ENCODE measurements at regions not wholly inside any gene's neighbourhood (a gene's known extent, or its start where the extent isn't known, plus 50 kb on each side); places are given as distances from the start of the nearest gene placed in this dataset.

GRCh38 chr17:71970312-71970711 lies 150.5 kb upstream of the SOX9 start:
- H3K4me3 ChIP-seq (ENCODE audit: extremely low read depth in 1 of 4, insufficient read depth in 2 of 4, low read depth in 3 of 4, low read length in 4 of 4) = no peak overlapping the region
- no peaks in the 10 kb centered on the region for H3K23me2 ChIP-seq (ENCODE audit: low read depth, low read length)
- CTCF ChIA-PET (ENCODE audit: partially characterized antibody) = no interaction called here
- no peaks in the 10 kb centered on the region for H3K79me2 ChIP-seq (ENCODE audit: control insufficient read depth in 1 of 2, insufficient read depth in 2 of 2, low read length in 2 of 2)
- no peaks in the 10 kb centered on the region for H3K9me3 ChIP-seq (ENCODE audit: insufficient read depth in 2 of 2, low read depth in 1 of 2, low read length in 1 of 2)
- no peak overlapping the region for H2AFZ ChIP-seq (ENCODE audit: low read length)
- DNase-seq (ENCODE audit: low read depth in 1 of 2, low spot score in 2 of 2) (no peak), FAIRE-seq (no peak)
- no peak overlapping the region for H3K9ac ChIP-seq (replicated peaks in 1 of 4; ENCODE audit: extremely low read depth in 1 of 4, low read depth in 3 of 4, low read length in 3 of 4)
- no peak overlapping the region for H2BK120ac ChIP-seq (replicated peaks; ENCODE audit: low read depth, low read length)
- H2BK15ac ChIP-seq (ENCODE audit: low read length) = no peak overlapping the region
- H3K4me1 ChIP-seq (replicated peaks in 1 of 4; ENCODE audit: control insufficient read depth in 3 of 4, insufficient read depth in 4 of 4, low read length in 3 of 4) = no peaks in the 10 kb centered on the region
- H3K14ac ChIP-seq (ENCODE audit: insufficient read length) = no peak overlapping the region
- H3K56ac ChIP-seq (replicated peaks; ENCODE audit: insufficient read length, low read depth, low read length) = no peak overlapping the region
- no peak overlapping the region for H4K5ac ChIP-seq (ENCODE audit: insufficient read length, low read depth, low read length)
- WGBS, 2 experiments (ENCODE audit: extremely low coverage in 1 of 2, insufficient coverage in 1 of 2, insufficient read length in 1 of 2, insufficient replicate concordance in 2 of 2, low coverage in 1 of 2, low lambda C conversion rate in 2 of 2, missing lambda C conversion rate in 1 of 2) = 93% methylated on average over 1 of the region's 1 CpG; no CpG with 5 or more reads in 1 of the 2 experiments
- H2AK5ac ChIP-seq (ENCODE audit: low read depth, low read length) = no peak overlapping the region
- no peak overlapping the region for H3K27ac ChIP-seq (ENCODE audit: low read depth, low read length)
- H3K23ac ChIP-seq (ENCODE audit: insufficient read length) = no peak overlapping the region
- no peaks in the 10 kb centered on the region for H3K79me1 ChIP-seq (ENCODE audit: low read depth, low read length)
- H3K18ac ChIP-seq (ENCODE audit: extremely low read depth, low read length) = no peak overlapping the region
- no peak overlapping the region for H2BK5ac ChIP-seq (ENCODE audit: low read depth, low read length)
- no peak overlapping the region for H2BK12ac ChIP-seq (ENCODE audit: low read depth, low read length)
- POLR2A ChIA-PET (ENCODE audit: partially characterized antibody) = no interaction called here
- H4K8ac ChIP-seq (ENCODE audit: extremely low read depth, insufficient read depth, low read length) = no peak overlapping the region
- no peak overlapping the region for H3K4me2 ChIP-seq (ENCODE audit: insufficient read depth in 1 of 2, low read depth in 2 of 2, low read length in 2 of 2)
- no peak overlapping the region for H3K4ac ChIP-seq (replicated peaks; ENCODE audit: insufficient read length, low read depth, low read length)
- H3K27me3 ChIP-seq (replicated peaks in 1 of 4; ENCODE audit: control insufficient read depth in 3 of 4, extremely low read depth in 1 of 4, insufficient read depth in 3 of 4, low read length in 3 of 4) = no peaks in the 10 kb centered on the region
- no peaks in the 10 kb centered on the region for H4K20me1 ChIP-seq (replicated peaks in 1 of 2; ENCODE audit: control insufficient read depth in 1 of 2, insufficient read depth in 2 of 2, low read length in 2 of 2)
- no peak overlapping the region for H2BK20ac ChIP-seq (ENCODE audit: low read length)
- H4K91ac ChIP-seq (replicated peaks; ENCODE audit: insufficient read length, low read length) = no peak overlapping the region
- no peaks in the 10 kb centered on the region for H3K36me3 ChIP-seq (ENCODE audit: control insufficient read depth in 2 of 4, insufficient read depth in 4 of 4, low read length in 3 of 4)
- TF ChIP-seq RAD21 (IDR thresholded peaks at IDR 0.05 in 1 of 2, conservative IDR thresholded peaks at IDR 0.05 in 1 of 2; ENCODE audit: low read depth in 2 of 2, low read length in 2 of 2) (no peak), POLR2A (IDR thresholded peaks at IDR 0.05; ENCODE audit: control extremely low read depth in 1 of 2, low read depth in 2 of 2, low read length in 2 of 2) (no peak), MAX (IDR thresholded peaks at IDR 0.05) (no peak), POLR2AphosphoS5 (IDR thresholded peaks at IDR 0.05; ENCODE audit: low read depth, low read length) (no peak), TAF7 (optimal IDR thresholded peaks at IDR 0.05; ENCODE audit: borderline replicate concordance, low read depth, low read length) (no peak), RBBP5 (IDR thresholded peaks at IDR 0.05; ENCODE audit: borderline replicate concordance, low read depth, low read length) (no peak), JUND (IDR thresholded peaks at IDR 0.05; ENCODE audit: low read length) (no peak)
